ENCODE measurements at regions not wholly inside any gene's neighbourhood (a gene's known extent, or its start where the extent isn't known, plus 50 kb on each side); places are given as distances from the start of the nearest gene placed in this dataset.

- Histone ChIP-seq H3K27ac (ENCODE audit: insufficient read depth, low read length) (no peak overlapping the region), H2BK5ac (ENCODE audit: low read depth, low read length, poor library complexity, severe bottlenecking) (no peak overlapping the region), H3K36me3 (ENCODE audit: control insufficient read depth, insufficient read depth, low read length) (no peaks in the 10 kb centered on the region), H3K27me3 (ENCODE audit: control insufficient read depth, insufficient read depth, low read length) (no peaks in the 10 kb centered on the region), H4K5ac (ENCODE audit: low read depth, low read length) (no peak overlapping the region), H2BK120ac (ENCODE audit: low read depth, low read length) (no peak overlapping the region; the same call in 1 of the 2 replicates), H3K23ac (ENCODE audit: low read depth, low read length) (no peak overlapping the region), H4K8ac (ENCODE audit: low read depth in 2 of 2, low read length in 2 of 2) (no peak overlapping the region), H3K14ac (replicated peaks; ENCODE audit: low read depth, low read length) (no peak overlapping the region), H3K4ac (ENCODE audit: low read depth, low read length) (no peak overlapping the region), H4K20me1 (ENCODE audit: insufficient read depth, low read length) (no peaks in the 10 kb centered on the region), H3K4me2 (ENCODE audit: low read depth, low read length) (no peak overlapping the region), H3K79me1 (ENCODE audit: low read depth in 1 of 2, low read length in 2 of 2) (no peaks in the 10 kb centered on the region), H2BK20ac (ENCODE audit: low read depth, low read length) (no peak overlapping the region), H4K91ac (ENCODE audit: insufficient read depth, low read depth, low read length) (no peak overlapping the region), H2AK5ac (ENCODE audit: low read depth, low read length) (no peak overlapping the region), H2AK9ac (replicated peaks; ENCODE audit: low read depth, low read length, poor library complexity) (no peak overlapping the region), H3K4me3 (ENCODE audit: insufficient read depth, low read depth, low read length) (no peak overlapping the region), H2AFZ (replicated peaks; ENCODE audit: low read length, poor library complexity) (no peak overlapping the region), H3K9ac (ENCODE audit: low read depth, low read length) (no peak overlapping the region), H3K4me1 (ENCODE audit: control insufficient read depth, insufficient read depth, low read length) (peaks cover 7% of the 10 kb centered on the region), H3K9me3 (ENCODE audit: control insufficient read depth, insufficient read depth, low read length) (no peaks in the 10 kb centered on the region), H3K56ac (ENCODE audit: extremely low read depth, insufficient read depth, low read length) (no peak overlapping the region), H3K18ac (ENCODE audit: low read depth, low read length) (no peak overlapping the region; the same call in 1 of the 2 replicates), H3K9me1 (ENCODE audit: insufficient read depth, low read length) (no peaks in the 10 kb centered on the region), H2BK15ac (ENCODE audit: low read depth, low read length) (no peak overlapping the region)
- ChIA-PET CTCF (interaction anchor here (0.6 kb wide), 1 partner anchor 209 kb away, joined by 6 read pairs; no protein-coding TSS in a partner anchor), POLR2A (ENCODE audit: unreplicated experiment) (no interaction called here)
- TF ChIP-seq USF2 (IDR thresholded peaks at IDR 0.05; ENCODE audit: low read depth, low read length) (no peak), ELK1 (IDR thresholded peaks at IDR 0.05; ENCODE audit: borderline replicate concordance, low read depth, low read length) (no peak), CHD1 (IDR thresholded peaks at IDR 0.05; ENCODE audit: low read depth, low read length) (no peak), RFX5 (IDR thresholded peaks at IDR 0.05; ENCODE audit: low read depth, low read length) (no peak), RCOR1 (IDR thresholded peaks at IDR 0.05; ENCODE audit: insufficient replicate concordance, low read length) (no peak), MAZ (IDR thresholded peaks at IDR 0.05; ENCODE audit: borderline replicate concordance, low read depth, low read length) (no peak), BHLHE40 (IDR thresholded peaks at IDR 0.05; ENCODE audit: low read depth, low read length) (no peak), NFE2L2 (IDR thresholded peaks at IDR 0.05; ENCODE audit: low read depth, low read length) (no peak), RAD21 (IDR thresholded peaks at IDR 0.05; ENCODE audit: low read length) (no peak), CEBPB (IDR thresholded peaks at IDR 0.05; ENCODE audit: low read depth, low read length) (no peak), POLR2A (IDR thresholded peaks at IDR 0.05; ENCODE audit: low read depth, low read length) (no peak), MAFK (IDR thresholded peaks at IDR 0.05; ENCODE audit: low read depth, low read length) (no peak), CTCF (conservative IDR thresholded peaks at IDR 0.05; ENCODE audit: low read depth, low read length) (no peak), MXI1 (IDR thresholded peaks at IDR 0.05; ENCODE audit: borderline replicate concordance, low read depth, low read length) (no peak)
- in situ Hi-C loops (cut with MboI; ENCODE audit: low sequenced_read_pairs), result no loop called here
- ATAC-seq (ENCODE audit: low read depth) (peak; percentile 14; the same call in 1 of the 2 replicates), DNase-seq (peak; percentile 35)
- dilution Hi-C loops (cut with HindIII; ENCODE audit: low sequenced_read_pairs, unreplicated experiment), result no loop called here
- no TSS peak for BruUV-seq (replicated peaks)
- intact Hi-C loops (cut with micrococcal nuclease), result no loop called here
- WGBS, 2 experiments (ENCODE audit: extremely low coverage in 2 of 2, insufficient read length in 1 of 2), result 80% methylated on average over 1 of the region's 2 CpGs; no CpG with 5 or more reads in 1 of the 2 experiments
These were observed 51.2 kb upstream of the HCCS start for GRCh38 chrX:11059933-11060332.
